SU-DHL-6 (cell line): ENCODE measurements at regions not wholly inside any gene's neighbourhood (a gene's known extent, or its start where the extent isn't known, plus 50 kb on each side); places are given as distances from the start of the nearest gene placed in this dataset.

Experiments used
- H2AFZ ChIP-seq: fragments of 200-600 bp; sonication (generic); 2 replicates; pipeline ENCODE4 v1.6.1; 2014; ENCODE audit warnings: low read depth, mild to moderate bottlenecking, moderate library complexity, mixed read lengths, antibody characterized with exemption, low read length; ENCODE audit not compliant: severe bottlenecking
- H3F3A ChIP-seq: fragments of 200-600 bp; shearing (Covaris generic); 2 replicates; pipeline ENCODE4 v1.6.0; 2016; ENCODE audit warnings: antibody characterized with exemption, mild to moderate bottlenecking; ENCODE audit not compliant: insufficient read depth
- H3K27ac ChIP-seq: fragments of 200-600 bp; sonication (generic); 2 replicates; pipeline ENCODE4 v1.5.1; 2016; ENCODE audit warnings: low read depth, mild to moderate bottlenecking, low read length, moderate library complexity, mixed read lengths
- H3K27me3 ChIP-seq: fragments of 200-600 bp; sonication (generic), shearing (Covaris generic); 2 replicates; pipeline ENCODE4 v1.6.0; 2014; ENCODE audit warnings: mild to moderate bottlenecking, low read length
- H3K36me3 ChIP-seq: fragments of 200-600 bp; sonication (generic); 2 replicates; pipeline ENCODE4 v1.6.1; 2014; ENCODE audit warnings: mild to moderate bottlenecking, low read length, mixed read lengths
- H3K4me2 ChIP-seq: fragments of 300-600, 200-600 bp; shearing (Covaris generic), sonication (generic); 2 replicates; pipeline ENCODE4 v1.6.0; 2014; ENCODE audit warnings: low read length, low read depth, mild to moderate bottlenecking; ENCODE audit not compliant: poor library complexity, severe bottlenecking
- H3K4me3 ChIP-seq: fragments of 200-600 bp; sonication (generic); 2 replicates; pipeline ENCODE4 v1.5.1; 2014; ENCODE audit warnings: antibody characterized with exemption, low read length, mild to moderate bottlenecking, mixed read lengths; ENCODE audit not compliant: insufficient read depth, poor library complexity, severe bottlenecking
- H3K79me2 ChIP-seq: fragments of 200-600 bp; sonication (generic); 2 replicates; pipeline ENCODE4 v1.6.1; 2014; ENCODE audit warnings: mild to moderate bottlenecking, low read length, moderate library complexity; ENCODE audit not compliant: insufficient read depth
- H3K9ac ChIP-seq: fragments of 200-600 bp; sonication (generic); 2 replicates; pipeline ENCODE4 v1.7.0; 2014; ENCODE audit warnings: mild to moderate bottlenecking, low read length
- H3K9me2 ChIP-seq: fragments of 200-600 bp; sonication (generic); replicated peaks from 2 replicates; pipeline ENCODE4 v1.6.1; 2014; ENCODE audit warnings: low read length; ENCODE audit not compliant: insufficient read depth
- H3K9me3 ChIP-seq: fragments of 200-600 bp; sonication (generic); 2 replicates; pipeline ENCODE4 v1.6.1; 2014; ENCODE audit warnings: low read length, mixed read lengths; ENCODE audit not compliant: insufficient read depth
- H4K20me1 ChIP-seq: fragments of 200-600 bp; sonication (generic); 2 replicates; pipeline ENCODE4 v1.6.1; 2014; ENCODE audit warnings: low read depth, mild to moderate bottlenecking, antibody characterized with exemption, low read length, moderate library complexity, mixed read lengths
- EZH2phosphoT487 ChIP-seq: fragments of 200-600 bp; sonication (generic), shearing (Covaris generic); conservative IDR thresholded peaks from 2 replicates; pipeline ENCODE4 v1.6.1; 2018; ENCODE audit warnings: mild to moderate bottlenecking, antibody characterized with exemption, low read length, moderate library complexity, mixed read lengths
- TF ChIP-seq, protein P1 (sequence below): fragments of 200-600 bp; sonication (generic); IDR thresholded peaks from one replicate; pipeline ENCODE4 v1.5.1; 2017; ENCODE audit warnings: antibody characterized with exemption, mild to moderate bottlenecking, low read length, moderate library complexity; ENCODE audit not compliant: insufficient read depth, poor library complexity, severe bottlenecking

DNA sequence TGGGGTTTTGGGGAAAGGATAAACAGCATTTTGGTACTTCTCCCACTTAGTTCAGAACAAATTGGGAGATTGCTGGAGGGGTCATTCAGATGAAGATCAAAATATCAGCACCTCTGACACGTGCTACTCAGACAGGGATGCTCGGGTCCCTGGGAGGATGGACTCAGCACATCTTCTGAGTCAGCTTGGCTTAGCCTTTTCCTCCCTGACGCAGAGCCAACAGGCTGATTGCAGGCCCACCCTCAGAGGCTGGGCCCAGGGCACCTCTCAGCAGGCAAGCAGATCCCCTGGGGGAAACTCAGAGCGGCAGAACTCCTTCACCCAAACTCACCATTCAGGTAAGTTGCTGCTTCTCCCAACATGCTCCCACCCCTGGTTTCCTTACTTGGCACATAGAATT is 304.9 kb downstream of the TLE3 start:
- no peak overlapping the region for H3K4me3 ChIP-seq
- H3K36me3 ChIP-seq: no peaks in the 10 kb centered on the region
- no peaks in the 10 kb centered on the region for H4K20me1 ChIP-seq
- H2AFZ ChIP-seq: no peak overlapping the region
- H3K9me3 ChIP-seq: no peaks in the 10 kb centered on the region
- H3K9ac ChIP-seq: no peak overlapping the region
- H3K27ac ChIP-seq: no peak overlapping the region
- H3K4me2 ChIP-seq: no peak overlapping the region
- no peaks in the 10 kb centered on the region for H3K27me3 ChIP-seq
- H3F3A ChIP-seq: no peaks in the 10 kb centered on the region
- no peaks in the 10 kb centered on the region for H3K79me2 ChIP-seq
- no peak for TF ChIP-seq EZH2phosphoT487
- TF ChIP-seq, protein P1, sequence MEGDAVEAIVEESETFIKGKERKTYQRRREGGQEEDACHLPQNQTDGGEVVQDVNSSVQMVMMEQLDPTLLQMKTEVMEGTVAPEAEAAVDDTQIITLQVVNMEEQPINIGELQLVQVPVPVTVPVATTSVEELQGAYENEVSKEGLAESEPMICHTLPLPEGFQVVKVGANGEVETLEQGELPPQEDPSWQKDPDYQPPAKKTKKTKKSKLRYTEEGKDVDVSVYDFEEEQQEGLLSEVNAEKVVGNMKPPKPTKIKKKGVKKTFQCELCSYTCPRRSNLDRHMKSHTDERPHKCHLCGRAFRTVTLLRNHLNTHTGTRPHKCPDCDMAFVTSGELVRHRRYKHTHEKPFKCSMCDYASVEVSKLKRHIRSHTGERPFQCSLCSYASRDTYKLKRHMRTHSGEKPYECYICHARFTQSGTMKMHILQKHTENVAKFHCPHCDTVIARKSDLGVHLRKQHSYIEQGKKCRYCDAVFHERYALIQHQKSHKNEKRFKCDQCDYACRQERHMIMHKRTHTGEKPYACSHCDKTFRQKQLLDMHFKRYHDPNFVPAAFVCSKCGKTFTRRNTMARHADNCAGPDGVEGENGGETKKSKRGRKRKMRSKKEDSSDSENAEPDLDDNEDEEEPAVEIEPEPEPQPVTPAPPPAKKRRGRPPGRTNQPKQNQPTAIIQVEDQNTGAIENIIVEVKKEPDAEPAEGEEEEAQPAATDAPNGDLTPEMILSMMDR: no peak
- H3K9me2 ChIP-seq: no peaks in the 10 kb centered on the region

DNA sequence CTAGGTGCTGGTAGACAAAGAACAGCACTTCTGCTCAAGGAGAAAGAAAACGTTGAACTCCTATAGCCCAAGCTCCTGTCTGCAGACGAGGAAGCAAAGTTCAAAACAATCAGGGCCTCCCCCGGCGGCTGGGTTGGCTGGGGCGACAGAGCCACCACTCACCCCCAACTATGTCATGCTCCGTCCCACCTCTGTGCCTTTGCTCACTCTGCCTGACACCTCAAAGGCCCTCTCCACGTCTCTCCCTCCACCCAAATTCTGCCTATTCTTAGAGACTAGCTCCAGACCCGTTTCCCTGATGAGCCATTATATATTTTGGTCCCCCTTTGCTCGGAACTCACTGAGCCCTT is 304.3 kb downstream of the TLE3 start:
- H3K79me2 ChIP-seq: no peaks in the 10 kb centered on the region
- H3K4me2 ChIP-seq: no peak overlapping the region
- no peak overlapping the region for H3K4me3 ChIP-seq
- no peak overlapping the region for H3K27ac ChIP-seq
- H2AFZ ChIP-seq: no peak overlapping the region
- H3K9me2 ChIP-seq: no peaks in the 10 kb centered on the region
- H4K20me1 ChIP-seq: no peaks in the 10 kb centered on the region
- TF ChIP-seq, protein P1: no peak
- no peak for TF ChIP-seq EZH2phosphoT487
- no peaks in the 10 kb centered on the region for H3K27me3 ChIP-seq
- no peaks in the 10 kb centered on the region for H3K9me3 ChIP-seq
- H3K36me3 ChIP-seq: no peaks in the 10 kb centered on the region
- no peaks in the 10 kb centered on the region for H3F3A ChIP-seq
- no peak overlapping the region for H3K9ac ChIP-seq

DNA sequence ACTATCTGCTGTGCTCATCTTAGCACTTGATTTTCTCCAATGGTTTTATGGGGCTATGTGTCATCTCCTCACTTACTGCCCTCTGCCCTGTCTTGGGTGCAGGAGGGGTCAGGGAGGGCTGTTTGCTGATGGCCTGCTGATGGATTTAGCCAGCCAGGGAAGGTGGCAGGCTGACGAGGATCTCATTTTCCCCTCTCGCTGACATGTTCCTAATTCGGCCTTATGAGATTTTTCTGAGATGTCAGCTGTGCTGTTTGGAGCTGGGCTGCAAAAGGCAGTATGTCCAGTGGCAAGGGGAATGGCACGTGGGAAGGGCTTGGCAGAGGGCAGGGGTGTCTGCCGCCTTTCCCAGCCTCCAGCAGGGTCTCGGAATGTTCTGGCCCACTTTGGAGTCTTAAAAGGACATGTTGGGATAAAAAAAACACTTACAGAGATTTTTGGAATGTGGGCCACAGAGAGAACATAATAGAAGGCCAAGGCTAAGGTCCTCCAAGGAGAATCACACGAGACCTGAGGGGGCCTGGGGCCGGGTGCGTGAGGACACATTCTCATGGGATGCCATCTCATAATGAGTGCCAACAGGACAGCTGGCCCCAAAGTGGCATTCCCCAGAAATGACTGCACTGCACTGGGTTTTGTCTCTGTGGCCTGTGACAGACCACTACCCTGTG is 303.8 kb downstream of the TLE3 start:
- TF ChIP-seq EZH2phosphoT487: no peak
- TF ChIP-seq, protein P1: no peak
- Histone ChIP-seq H4K20me1 (no peaks in the 10 kb centered on the region), H3K4me3 (no peak overlapping the region), H3K9me3 (no peaks in the 10 kb centered on the region), H3K9me2 (no peaks in the 10 kb centered on the region), H3K9ac (no peak overlapping the region), H3K36me3 (no peaks in the 10 kb centered on the region), H3K27ac (no peak overlapping the region), H3K4me2 (no peak overlapping the region), H3F3A (no peaks in the 10 kb centered on the region), H3K27me3 (no peaks in the 10 kb centered on the region), H3K79me2 (no peaks in the 10 kb centered on the region), H2AFZ (no peak overlapping the region)
